GM12878 (cell line): ENCODE measurements at regions not wholly inside any gene's neighbourhood (a gene's known extent, or its start where the extent isn't known, plus 50 kb on each side); places are given as distances from the start of the nearest gene placed in this dataset.

ENCODE experiments used
- ATAC-seq: fragments of 200-7000 bp; cut with Tn5 transposase; 3 replicates; pipeline ENCODE4 v1.9.1; 2020; ENCODE audit warnings: mild to moderate bottlenecking, moderate library complexity
- BruUV-seq: library from RNA; stranded (reverse); fragments of 400-500 nt; replicated peaks from 2 replicates; lab custom pipeline; 2021; lab: Mats Ljungman, UMichigan
- CTCF ChIA-PET: fragments of 300-600 bp; sonication (Branson Sonifier 250); formaldehyde crosslinking; extraction: SDS; loops from one replicate; lab custom pipeline; 2021; ENCODE audit warnings: inconsistent platforms; lab: Yijun Ruan, JAX
- POLR2A ChIA-PET: fragments of 350-600 bp; formaldehyde crosslinking; extraction: SDS; loops from one replicate; lab custom pipeline; 2021; ENCODE audit warnings: inconsistent platforms; lab: Charles Lee
- RAD21 ChIA-PET: fragments of 300-600 bp; sonication (Branson Sonifier 250); formaldehyde crosslinking; loops from one replicate; lab custom pipeline; 2023; ENCODE audit warnings: antibody characterized with exemption; ENCODE audit not compliant: unreplicated experiment; lab: Charles Lee
- SMC1A ChIA-PET: fragments of 300-600 bp; sonication (Branson Sonifier 250); formaldehyde crosslinking; loops from one replicate; lab custom pipeline; 2023; ENCODE audit not compliant: unreplicated experiment, uncharacterized antibody; lab: Charles Lee
- DNase-seq: peaks from one replicate; pipeline ENCODE4 v3.0.0-alpha.2; 2011; ENCODE audit warnings: low read depth, low spot score
- FAIRE-seq: peaks from 3 replicates; lab custom pipeline; 2011; peaks lifted over from hg19 to GRCh38; lab: Jason Lieb, UNC
- H2AFZ ChIP-seq: 2 replicates; pipeline ENCODE4 v1.6.0; 2011; ENCODE audit warnings: low read depth, low read length, control low read depth; ENCODE audit not compliant: control insufficient read depth
- H3K27ac ChIP-seq: 2 replicates; pipeline ENCODE4 v1.5.1; 2011; ENCODE audit warnings: control low read depth; ENCODE audit not compliant: control insufficient read depth, insufficient read depth
- H3K27me3 ChIP-seq, 2 experiments: replicated peaks in 1 of 2; 2 replicates each; pipeline versions ENCODE4 v1.6.0 to v1.6.1; 2011; ENCODE audit warnings: low read length in 1 of 2; ENCODE audit not compliant: control insufficient read depth in 2 of 2, insufficient read depth in 2 of 2
- H3K36me3 ChIP-seq, 2 experiments: 2 replicates each; pipeline ENCODE4 v1.5.1; 2011; ENCODE audit warnings: low read length in 1 of 2; ENCODE audit not compliant: control insufficient read depth in 2 of 2, insufficient read depth in 2 of 2
- H3K4me1 ChIP-seq: 2 replicates; pipeline ENCODE4 v1.6.1; 2011; ENCODE audit warnings: mild to moderate bottlenecking, low read length, moderate library complexity, mixed read lengths; ENCODE audit not compliant: control insufficient read depth, insufficient read depth
- H3K4me2 ChIP-seq: 2 replicates; pipeline ENCODE4 v1.6.0; 2011; ENCODE audit warnings: control low read depth; ENCODE audit not compliant: control insufficient read depth, insufficient read depth
- H3K4me3 ChIP-seq: fragments of 200-600 bp; sonication (generic); 2 replicates; pipeline ENCODE4 v1.5.1; 2016
- H3K79me2 ChIP-seq: 2 replicates; pipeline ENCODE4 v1.6.0; 2011; ENCODE audit warnings: low read length; ENCODE audit not compliant: control insufficient read depth, insufficient read depth
- H3K9ac ChIP-seq: 2 replicates; pipeline ENCODE4 v1.8.0; 2011; ENCODE audit warnings: low read length, control low read depth, mixed read lengths; ENCODE audit not compliant: control insufficient read depth, insufficient read depth
- H3K9me3 ChIP-seq: replicated peaks from 3 replicates; pipeline ENCODE4 v1.5.1; 2011; ENCODE audit warnings: mild to moderate bottlenecking, low read length; ENCODE audit not compliant: control insufficient read depth, insufficient read depth
- H4K20me1 ChIP-seq: 2 replicates; pipeline ENCODE4 v1.6.0; 2011; ENCODE audit not compliant: control insufficient read depth, insufficient read depth
- CBFB ChIP-seq: IDR thresholded peaks from 2 replicates; pipeline ENCODE4 v1.6.1; 2016; ENCODE audit warnings: antibody characterized with exemption, low read depth
- HDAC2 ChIP-seq: fragments of 200-600 bp; sonication (generic); IDR thresholded peaks from 2 replicates; pipeline ENCODE4 v1.6.1; 2017
- HDAC6 ChIP-seq: fragments of 200-600 bp; sonication (generic); IDR thresholded peaks from one replicate; pipeline ENCODE4 v1.8.0; 2017; ENCODE audit warnings: antibody characterized with exemption; ENCODE audit not compliant: unreplicated experiment
- KDM1A ChIP-seq: fragments of 200-600 bp; sonication (generic); IDR thresholded peaks from 2 replicates; pipeline ENCODE4 v1.6.1; 2016; ENCODE audit warnings: borderline replicate concordance
- MEF2A ChIP-seq: IDR thresholded peaks from 2 replicates; pipeline ENCODE4 v1.6.1; 2011; ENCODE audit warnings: low read depth, mild to moderate bottlenecking, low read length, moderate library complexity; ENCODE audit not compliant: insufficient read depth
- MTA3 ChIP-seq: IDR thresholded peaks from 2 replicates; pipeline ENCODE4 v1.6.1; 2012; ENCODE audit warnings: low read length, inconsistent platforms, borderline replicate concordance
- NFYB ChIP-seq: IDR thresholded peaks from 2 replicates; pipeline ENCODE4 v1.6.1; 2011; ENCODE audit warnings: low read depth, mild to moderate bottlenecking, low read length, improper control_type of control experiment, moderate library complexity; ENCODE audit not compliant: insufficient read depth
- NRF1 ChIP-seq: conservative IDR thresholded peaks from 2 replicates; pipeline ENCODE4 v1.6.1; 2011; ENCODE audit warnings: mild to moderate bottlenecking, low read depth, low read length, improper control_type of control experiment
- PML ChIP-seq: IDR thresholded peaks from 2 replicates; pipeline ENCODE4 v1.6.1; 2012; ENCODE audit warnings: low read length, inconsistent platforms
- RBBP5 ChIP-seq: fragments of 200-600 bp; sonication (generic); conservative IDR thresholded peaks from 2 replicates; pipeline ENCODE4 v1.6.1; 2016
- SRF ChIP-seq, 2 experiments: IDR thresholded peaks; 2 replicates each; pipeline ENCODE4 v1.6.1; 2011; ENCODE audit warnings: low read depth in 2 of 2, low read length in 2 of 2, mild to moderate bottlenecking in 1 of 2, moderate library complexity in 1 of 2
- TCF7 ChIP-seq: IDR thresholded peaks from 2 replicates; pipeline ENCODE4 v1.6.1; 2014; ENCODE audit warnings: antibody characterized with exemption, borderline replicate concordance
- ZSCAN29 ChIP-seq: fragments of 450-650 bp; IDR thresholded peaks from 2 replicates; pipeline ENCODE4 v1.6.1; 2017; ENCODE audit warnings: mild to moderate bottlenecking, moderate library complexity
- WGBS: methylation state at CpG from one replicate; pipeline ENCODE4 v1.1.6; 2016; ENCODE audit warnings: low lambda C conversion rate; ENCODE audit not compliant: insufficient replicate concordance, insufficient coverage; ENCODE audit errors: missing lambda C conversion rate; 5-methylcytosine and 5-hydroxymethylcytosine counted together
- in situ Hi-C: fragments of 300-500 bp; cut with MboI; formaldehyde crosslinking; loops from 9 replicates; pipeline ENCODE4 v1.14.3; 2018; ENCODE audit warnings: mixed read lengths
- intact Hi-C: fragments of 100-400 bp; cut with micrococcal nuclease; formaldehyde crosslinking; loops from one replicate; pipeline ENCODE4 v1.14.2; 2022; ENCODE audit not compliant: unreplicated experiment
- TF ChIP-seq, protein P1 (sequence below): fragments of 450-650 bp; IDR thresholded peaks from 2 replicates; pipeline ENCODE4 v1.6.1; 2016; ENCODE audit warnings: mild to moderate bottlenecking
- TF ChIP-seq, protein P2 (sequence below): IDR thresholded peaks from 2 replicates; pipeline ENCODE4 v1.6.1; 2012; ENCODE audit warnings: low read length, inconsistent platforms
- TF ChIP-seq, protein P3 (sequence below): fragments of 450-650 bp; IDR thresholded peaks from 2 replicates; pipeline ENCODE4 v1.6.1; 2017; ENCODE audit warnings: mild to moderate bottlenecking, moderate library complexity

DNA sequence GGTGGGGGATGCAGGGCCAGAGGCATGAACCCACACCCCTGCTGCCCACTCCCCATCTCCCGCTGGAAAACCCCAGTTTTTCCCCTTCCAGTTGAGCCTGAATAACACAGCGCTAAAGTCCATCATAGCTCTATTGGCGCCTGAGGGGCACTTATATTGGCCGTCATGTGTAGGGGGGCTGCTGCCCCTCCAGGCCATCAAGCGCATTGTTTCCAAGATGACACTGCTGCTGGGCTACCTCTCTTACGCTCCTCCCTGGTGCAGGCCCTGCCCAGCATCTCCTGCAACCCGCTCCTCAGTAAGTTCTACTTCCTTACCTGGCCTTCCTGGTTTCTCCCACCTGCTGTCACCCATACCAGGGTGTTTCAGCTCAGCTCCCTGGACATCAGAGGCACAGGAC, 205.0 kb upstream of the RPL34 start:
- 56% methylated on average over 7 of the region's 7 CpGs for WGBS
- RAD21 ChIA-PET = no interaction called here

More for the DNA sequence above, 205.0 kb upstream of the RPL34 start:
- Histone ChIP-seq H3K9me3 (no peaks in the 10 kb centered on the region), H3K4me2 (no peak overlapping the region), H3K27ac (no peak overlapping the region), H3K79me2 (no peaks in the 10 kb centered on the region), H3K4me1 (no peaks in the 10 kb centered on the region)
- intact Hi-C loops = no loop called here
- no peak for TF ChIP-seq CBFB
- TF ChIP-seq SRF (IDR thresholded peaks at IDR 0.05; ENCODE audit: low read depth in 2 of 2, low read length in 2 of 2) = no peak
- TF ChIP-seq, protein P1, sequence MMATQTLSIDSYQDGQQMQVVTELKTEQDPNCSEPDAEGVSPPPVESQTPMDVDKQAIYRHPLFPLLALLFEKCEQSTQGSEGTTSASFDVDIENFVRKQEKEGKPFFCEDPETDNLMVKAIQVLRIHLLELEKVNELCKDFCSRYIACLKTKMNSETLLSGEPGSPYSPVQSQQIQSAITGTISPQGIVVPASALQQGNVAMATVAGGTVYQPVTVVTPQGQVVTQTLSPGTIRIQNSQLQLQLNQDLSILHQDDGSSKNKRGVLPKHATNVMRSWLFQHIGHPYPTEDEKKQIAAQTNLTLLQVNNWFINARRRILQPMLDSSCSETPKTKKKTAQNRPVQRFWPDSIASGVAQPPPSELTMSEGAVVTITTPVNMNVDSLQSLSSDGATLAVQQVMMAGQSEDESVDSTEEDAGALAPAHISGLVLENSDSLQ = no peak
- TF ChIP-seq MEF2A = no peak
- TF ChIP-seq RBBP5 = no peak
- TF ChIP-seq TCF7 = no peak
- no peak for TF ChIP-seq HDAC2
- TF ChIP-seq, protein P2, sequence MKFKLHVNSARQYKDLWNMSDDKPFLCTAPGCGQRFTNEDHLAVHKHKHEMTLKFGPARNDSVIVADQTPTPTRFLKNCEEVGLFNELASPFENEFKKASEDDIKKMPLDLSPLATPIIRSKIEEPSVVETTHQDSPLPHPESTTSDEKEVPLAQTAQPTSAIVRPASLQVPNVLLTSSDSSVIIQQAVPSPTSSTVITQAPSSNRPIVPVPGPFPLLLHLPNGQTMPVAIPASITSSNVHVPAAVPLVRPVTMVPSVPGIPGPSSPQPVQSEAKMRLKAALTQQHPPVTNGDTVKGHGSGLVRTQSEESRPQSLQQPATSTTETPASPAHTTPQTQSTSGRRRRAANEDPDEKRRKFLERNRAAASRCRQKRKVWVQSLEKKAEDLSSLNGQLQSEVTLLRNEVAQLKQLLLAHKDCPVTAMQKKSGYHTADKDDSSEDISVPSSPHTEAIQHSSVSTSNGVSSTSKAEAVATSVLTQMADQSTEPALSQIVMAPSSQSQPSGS = no peak
- TF ChIP-seq KDM1A = no peak
- no peak for TF ChIP-seq NRF1
- no peak for TF ChIP-seq MTA3
- TF ChIP-seq ZSCAN29 = no peak
- no peak for TF ChIP-seq HDAC6
- TF ChIP-seq, protein P3, sequence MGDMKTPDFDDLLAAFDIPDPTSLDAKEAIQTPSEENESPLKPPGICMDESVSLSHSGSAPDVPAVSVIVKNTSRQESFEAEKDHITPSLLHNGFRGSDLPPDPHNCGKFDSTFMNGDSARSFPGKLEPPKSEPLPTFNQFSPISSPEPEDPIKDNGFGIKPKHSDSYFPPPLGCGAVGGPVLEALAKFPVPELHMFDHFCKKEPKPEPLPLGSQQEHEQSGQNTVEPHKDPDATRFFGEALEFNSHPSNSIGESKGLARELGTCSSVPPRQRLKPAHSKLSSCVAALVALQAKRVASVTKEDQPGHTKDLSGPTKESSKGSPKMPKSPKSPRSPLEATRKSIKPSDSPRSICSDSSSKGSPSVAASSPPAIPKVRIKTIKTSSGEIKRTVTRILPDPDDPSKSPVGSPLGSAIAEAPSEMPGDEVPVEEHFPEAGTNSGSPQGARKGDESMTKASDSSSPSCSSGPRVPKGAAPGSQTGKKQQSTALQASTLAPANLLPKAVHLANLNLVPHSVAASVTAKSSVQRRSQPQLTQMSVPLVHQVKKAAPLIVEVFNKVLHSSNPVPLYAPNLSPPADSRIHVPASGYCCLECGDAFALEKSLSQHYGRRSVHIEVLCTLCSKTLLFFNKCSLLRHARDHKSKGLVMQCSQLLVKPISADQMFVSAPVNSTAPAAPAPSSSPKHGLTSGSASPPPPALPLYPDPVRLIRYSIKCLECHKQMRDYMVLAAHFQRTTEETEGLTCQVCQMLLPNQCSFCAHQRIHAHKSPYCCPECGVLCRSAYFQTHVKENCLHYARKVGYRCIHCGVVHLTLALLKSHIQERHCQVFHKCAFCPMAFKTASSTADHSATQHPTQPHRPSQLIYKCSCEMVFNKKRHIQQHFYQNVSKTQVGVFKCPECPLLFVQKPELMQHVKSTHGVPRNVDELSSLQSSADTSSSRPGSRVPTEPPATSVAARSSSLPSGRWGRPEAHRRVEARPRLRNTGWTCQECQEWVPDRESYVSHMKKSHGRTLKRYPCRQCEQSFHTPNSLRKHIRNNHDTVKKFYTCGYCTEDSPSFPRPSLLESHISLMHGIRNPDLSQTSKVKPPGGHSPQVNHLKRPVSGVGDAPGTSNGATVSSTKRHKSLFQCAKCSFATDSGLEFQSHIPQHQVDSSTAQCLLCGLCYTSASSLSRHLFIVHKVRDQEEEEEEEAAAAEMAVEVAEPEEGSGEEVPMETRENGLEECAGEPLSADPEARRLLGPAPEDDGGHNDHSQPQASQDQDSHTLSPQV = no peak
- no peak for TF ChIP-seq NFYB
- TF ChIP-seq PML = no peak
- TF ChIP-seq, all 136 proteins: peak for 0
- SMC1A ChIA-PET = no interaction called here
- POLR2A ChIA-PET = no interaction called here
- CTCF ChIA-PET = no interaction called here
- Histone ChIP-seq H2AFZ (no peak overlapping the region), H3K9ac (no peak overlapping the region), H3K4me3 (no peak overlapping the region), H3K36me3 (no peaks in the 10 kb centered on the region), H3K27me3 (no peaks in the 10 kb centered on the region), H4K20me1 (no peaks in the 10 kb centered on the region)
- in situ Hi-C loops = no loop called here
- DNase-seq = no peak
- BruUV-seq = no TSS peak
- ATAC-seq = no peak
- FAIRE-seq = no peak
